ENCODE measurements at regions not wholly inside any gene's neighbourhood (a gene's known extent, or its start where the extent isn't known, plus 50 kb on each side); places are given as distances from the start of the nearest gene placed in this dataset.
"Not testable (repeated sequence)": the region's sequence is repeated elsewhere in the genome, so short reads cannot be mapped to it uniquely, and the experiment has no call there.

DNA sequence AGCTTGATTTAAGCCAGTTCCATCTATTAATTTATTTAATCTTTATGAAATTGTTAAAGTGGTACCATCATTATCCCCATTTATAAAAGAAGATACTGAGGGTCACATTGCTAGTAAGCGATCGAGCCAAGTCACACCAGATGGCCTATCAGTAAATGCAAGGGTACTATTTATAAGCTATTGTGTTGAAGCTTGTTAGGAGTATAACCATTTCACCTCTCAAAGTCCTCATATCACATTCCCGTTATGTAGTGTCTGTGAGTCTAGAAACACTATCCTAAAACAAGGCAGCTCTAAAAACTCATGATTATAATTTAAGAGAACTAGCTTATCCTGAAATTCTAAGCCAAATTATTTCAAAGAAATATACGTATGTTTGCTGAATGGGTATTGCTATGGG is 1161.8 kb downstream of the EFNA5 start:
- DNase-seq = no peak

- no peak for DNase-seq
These were observed 1176.8 kb downstream of the EFNA5 start for GRCh38 chr5:106493910-106494309.

DNA sequence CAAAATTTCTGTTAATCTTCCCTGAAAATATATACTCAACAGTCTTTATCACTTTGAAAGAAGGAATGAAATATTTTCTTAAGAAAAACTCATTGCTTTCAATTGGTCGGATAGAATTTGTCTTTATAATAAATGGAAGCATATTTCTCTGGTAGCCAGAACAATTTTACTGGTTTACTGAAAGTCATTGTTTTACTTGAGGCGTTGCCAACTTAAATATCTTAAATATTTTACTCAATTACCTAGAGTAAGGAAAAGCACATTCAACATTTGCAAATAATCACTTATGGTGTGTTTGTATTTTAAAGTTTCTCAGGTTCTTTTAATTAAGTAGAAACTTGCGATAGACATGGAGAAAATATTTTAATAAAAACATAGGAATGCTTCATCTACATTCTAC is 1181.7 kb downstream of the EFNA5 start:
- no peak for DNase-seq

DNA sequence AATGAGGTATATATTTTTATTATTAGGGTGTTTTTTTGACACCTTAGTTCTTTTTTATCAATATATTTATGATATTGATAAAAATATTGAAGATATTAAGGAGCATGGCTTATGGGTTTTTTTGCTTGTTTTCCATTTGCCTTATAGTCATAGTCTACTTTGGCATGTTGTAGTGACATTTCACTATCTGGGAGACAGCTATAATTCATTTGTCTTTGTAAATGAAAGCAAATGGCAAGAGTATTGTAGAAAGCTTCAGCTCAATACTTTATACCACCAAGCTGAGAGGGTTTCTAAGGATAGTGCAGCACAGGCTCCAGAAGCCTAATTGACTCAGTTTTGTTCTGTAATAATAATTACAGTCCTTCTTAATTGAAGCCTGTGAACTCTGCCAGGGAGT is 1182.3 kb downstream of the EFNA5 start:
- no peak for DNase-seq

DNA sequence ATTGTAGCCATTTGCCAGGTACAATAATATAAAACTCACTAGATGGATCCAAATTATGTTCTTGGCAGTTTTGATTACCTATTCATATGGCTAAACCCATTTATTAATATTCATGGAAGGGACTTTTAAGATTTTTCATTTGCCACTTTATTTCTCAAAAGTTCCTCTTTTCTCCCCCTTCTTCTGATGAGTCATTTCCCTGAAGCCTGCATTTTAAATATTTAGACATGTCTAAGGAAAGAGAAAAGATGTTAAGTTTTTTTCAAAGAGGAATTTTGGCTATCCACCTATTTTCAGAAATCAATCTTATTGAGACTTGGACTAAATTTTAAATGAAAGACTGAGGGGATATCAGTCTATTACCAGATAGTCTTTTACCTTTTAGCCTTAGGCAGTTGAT is 1189.4 kb downstream of the EFNA5 start:
- no peak for DNase-seq

DNA sequence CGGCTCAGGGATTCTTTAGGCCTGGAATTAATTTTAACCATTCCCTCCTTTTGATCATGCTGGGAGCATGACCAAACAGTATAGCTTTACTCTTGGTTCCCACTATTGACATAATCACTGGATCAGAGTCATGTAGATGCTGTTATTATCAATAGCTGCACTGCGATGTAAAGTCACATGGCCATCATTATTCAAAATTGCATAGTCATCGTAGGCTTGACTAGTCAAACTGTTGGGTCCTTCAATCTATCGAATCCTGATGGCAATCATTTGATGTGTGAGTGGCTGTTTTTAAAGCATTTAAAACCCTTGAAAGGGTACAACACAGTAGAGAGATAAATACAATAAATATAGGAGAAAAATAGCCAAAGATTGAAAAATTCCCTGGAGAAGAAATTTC is 1194.1 kb downstream of the EFNA5 start:
- no peak for DNase-seq

DNA sequence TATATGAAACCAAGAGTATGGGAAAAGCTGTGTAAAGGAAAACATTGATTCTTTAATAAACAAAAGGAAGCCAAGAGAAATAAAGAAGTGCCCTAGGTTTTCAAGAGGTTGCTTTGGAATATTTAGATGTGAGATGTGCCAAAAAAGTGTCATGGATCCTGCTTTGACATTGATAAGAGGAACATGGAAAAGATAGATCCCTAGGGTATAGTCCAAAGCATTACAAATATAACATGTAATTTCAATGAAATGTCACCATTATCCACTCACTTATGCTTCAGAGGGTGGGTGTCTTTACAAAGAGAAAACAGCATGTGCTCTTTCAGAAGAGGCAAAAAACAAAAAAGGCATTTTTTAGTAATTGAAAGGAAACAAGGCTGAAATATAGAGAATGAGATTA is 1196.7 kb downstream of the EFNA5 start:
- DNase-seq = no peak

DNA sequence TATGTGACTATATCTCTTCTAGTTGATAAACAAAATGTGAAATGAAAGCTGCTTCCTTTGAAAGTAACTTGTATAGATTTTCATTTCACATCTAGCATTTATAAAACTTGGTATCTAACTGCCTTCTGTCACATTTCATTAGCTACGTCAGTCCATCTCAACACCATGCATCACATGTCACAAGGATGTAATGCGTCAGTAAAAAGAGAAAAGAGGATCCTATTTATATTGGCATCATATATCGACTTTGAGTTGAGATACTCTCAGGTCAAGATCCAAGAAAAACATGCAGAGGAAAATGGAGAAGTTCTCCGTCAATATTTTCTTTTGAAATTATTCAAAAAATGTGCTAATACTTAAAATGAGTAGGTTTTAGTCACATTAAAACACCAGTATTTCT is 1211.2 kb downstream of the EFNA5 start:
- no peak for DNase-seq

DNA sequence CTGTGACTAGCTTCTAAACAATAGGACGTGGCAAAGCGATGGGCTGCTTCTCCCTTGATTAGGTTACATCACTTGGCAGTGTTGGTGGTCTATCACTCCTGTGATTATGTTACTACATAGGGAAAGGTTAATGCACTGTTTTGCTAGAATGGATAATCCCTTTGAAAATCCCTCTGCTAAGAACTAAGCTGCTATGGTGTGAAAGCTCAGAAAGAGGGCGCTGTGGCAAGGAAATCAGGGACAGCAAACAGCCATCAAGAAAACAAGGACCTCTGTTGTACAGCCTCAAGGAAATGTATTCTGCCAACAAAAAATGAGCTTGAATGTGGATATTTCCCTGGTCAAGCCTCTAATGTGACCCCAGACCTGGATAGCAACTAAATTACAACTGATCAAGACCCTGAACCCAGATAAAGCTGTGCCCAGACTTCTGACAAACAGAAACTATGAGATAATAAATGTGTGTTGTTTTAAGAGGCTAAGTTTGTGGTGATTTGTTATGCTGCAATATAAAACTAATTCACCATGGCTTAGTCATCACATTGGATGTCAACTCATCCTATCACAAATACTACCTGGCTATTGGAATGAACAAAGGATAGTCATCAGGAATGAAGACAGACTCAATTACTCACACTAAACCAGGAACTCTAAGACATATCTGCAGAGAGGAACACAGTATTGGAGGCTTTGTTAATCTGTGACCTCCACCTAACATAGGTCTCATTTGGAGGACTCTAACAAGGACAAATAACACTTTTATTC is 1215.9 kb downstream of the EFNA5 start:
- DNase-seq = no peak

DNA sequence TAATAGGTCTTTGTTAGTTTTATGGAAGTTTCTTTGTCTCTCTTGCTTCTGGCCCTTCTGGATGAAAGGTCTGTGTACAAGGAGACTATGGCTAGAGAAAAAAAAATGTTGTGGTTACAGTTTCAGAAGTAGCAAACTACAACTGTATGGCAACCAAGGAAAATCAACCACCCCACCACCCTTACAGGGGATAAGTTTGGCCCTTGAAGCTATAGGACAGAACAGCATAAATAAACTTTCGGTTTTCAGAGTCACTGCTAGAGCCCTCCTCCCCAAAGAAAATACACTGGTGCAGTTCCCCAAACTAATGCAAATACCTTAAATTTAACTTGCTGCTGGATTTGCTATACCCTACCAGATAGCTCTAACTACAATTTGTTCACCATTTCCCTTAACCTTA is 1216.7 kb downstream of the EFNA5 start:
- DNase-seq = no peak

DNA sequence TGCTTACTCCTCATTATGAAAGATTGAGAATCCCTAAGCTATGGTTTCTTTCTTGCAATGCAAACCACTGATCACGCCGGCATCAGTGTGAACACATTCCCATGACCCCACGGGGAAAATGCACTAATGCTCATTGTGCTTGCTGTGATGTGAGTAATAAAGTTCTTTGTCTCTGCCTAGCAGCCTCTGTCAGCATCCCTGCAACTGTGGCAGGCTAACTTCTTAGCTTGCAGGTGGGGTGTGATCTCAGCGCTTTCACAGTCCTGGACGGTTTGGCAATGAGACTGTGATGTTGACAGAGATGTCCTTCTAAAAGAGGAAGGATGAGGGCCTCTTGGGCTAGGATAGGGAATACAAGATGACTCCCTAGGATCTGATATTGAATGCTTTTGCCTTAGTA is 1218.7 kb downstream of the EFNA5 start:
- DNase-seq = no peak

- no peak for DNase-seq
These were observed 1227.0 kb downstream of the EFNA5 start for GRCh38 chr5:106443746-106444145.

DNA sequence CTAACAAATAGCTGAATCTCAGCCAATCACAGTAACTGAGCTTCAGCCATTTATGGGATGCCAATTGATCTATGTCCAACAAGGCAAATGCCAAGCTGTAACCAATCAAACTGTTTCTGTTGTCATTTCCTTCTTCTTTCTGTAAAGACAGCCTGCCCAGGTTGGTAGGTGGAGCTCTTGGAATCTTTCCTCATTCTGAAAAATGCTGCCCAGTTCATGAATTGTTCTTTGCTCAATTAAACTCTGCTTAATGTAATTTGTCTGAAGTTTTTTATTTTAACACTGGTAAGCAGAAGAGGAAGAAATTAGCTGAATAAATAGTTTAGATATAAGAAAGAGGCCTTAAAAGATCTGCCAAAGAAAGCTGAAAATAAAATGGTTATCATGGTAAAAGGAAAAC is 1235.6 kb downstream of the EFNA5 start:
- no peak for DNase-seq

DNA sequence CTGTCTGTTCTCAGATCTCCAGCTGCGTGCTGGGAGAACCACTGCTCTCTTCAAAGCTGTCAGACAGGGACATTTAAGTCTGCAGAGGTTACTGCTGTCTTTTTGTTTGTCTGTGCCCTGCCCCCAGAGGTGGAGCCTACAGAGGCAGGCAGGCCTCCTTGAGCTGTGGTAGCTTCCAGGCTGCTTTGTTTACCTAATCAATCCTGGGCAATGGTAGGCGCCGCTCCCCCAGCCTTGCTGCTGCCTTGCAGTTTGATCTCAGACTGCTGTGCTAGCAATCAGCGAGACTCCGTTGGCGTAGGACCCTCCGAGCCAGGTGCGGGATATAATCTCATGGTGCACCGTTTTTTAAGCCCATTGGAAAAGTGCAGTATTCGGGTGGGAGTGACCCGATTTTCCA is 1240.0 kb downstream of the EFNA5 start:
- not testable (repeated sequence) for DNase-seq

DNA sequence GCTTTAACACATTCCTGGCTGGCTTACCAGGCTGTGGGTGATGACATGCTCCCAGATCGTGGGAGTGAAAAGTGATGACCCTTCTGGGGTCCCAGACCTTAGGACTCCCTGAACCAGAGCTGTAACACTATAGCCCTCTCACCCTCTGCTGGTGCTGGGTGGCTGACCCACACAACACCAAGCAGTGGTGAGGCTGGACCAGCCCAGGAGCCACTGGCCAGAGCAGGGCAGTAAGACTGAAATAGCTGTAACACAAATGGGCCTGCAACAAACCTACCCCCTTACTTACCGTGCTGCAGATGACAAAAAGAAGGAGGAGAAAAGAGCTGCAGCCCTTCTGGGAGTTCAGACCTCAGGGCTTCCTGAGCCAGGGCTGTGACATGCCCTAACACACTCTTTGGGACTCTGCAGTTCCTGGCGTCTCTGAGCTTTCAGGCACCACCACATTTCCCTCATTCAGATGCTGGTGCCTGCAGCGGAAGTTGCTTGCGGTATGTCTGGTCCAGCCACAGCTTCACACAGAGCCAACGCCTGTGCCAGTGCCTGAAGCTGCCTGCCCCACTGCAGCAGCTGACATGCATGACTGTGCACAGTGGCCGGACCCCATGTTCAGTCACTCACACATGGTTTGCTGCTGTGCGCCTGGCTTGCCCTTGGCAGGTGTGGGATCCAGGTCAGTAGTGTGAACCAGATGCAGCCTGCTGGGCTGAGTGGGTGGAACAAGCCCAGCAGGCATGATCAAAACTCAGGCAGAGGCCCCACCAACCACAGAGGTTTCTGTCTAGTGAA is 1247.4 kb downstream of the EFNA5 start:
- no peak for DNase-seq

DNA sequence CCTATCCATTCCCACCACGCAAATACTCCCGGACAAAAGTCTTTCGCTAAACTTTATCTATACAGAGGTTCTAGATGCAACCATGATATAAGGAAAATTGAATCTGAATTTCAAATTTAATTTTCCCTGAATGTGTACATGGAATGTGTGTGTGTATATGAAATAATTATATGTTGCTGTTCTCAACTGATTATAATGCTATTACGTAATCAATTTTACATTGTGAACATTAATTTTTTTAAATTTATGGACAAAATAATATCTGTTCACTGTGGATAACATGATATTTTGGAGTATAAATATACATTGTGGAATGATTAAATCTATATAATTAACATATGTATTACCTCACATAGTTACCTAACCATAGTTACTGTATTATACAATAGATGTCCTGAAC is 1250.6 kb downstream of the EFNA5 start:
- DNase-seq = no peak

DNA sequence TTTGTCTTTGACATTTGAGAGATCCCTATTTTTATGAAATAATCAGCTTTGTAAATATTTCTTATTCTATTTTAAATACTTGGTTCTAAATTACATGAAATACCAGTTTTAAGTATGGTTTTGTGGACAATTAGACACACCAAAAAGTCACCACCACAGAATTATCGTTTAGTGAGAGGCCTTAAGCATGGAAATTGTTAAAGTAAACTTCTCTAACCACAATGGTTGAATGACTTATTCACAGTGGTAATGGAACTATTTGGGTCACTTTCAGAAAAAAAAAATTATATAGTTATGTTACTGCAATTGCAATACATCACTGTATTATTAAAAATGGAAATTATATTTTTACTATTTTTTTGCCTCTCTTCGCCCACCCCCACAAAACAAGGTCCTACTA is 1252.5 kb downstream of the EFNA5 start:
- no peak for DNase-seq

DNA sequence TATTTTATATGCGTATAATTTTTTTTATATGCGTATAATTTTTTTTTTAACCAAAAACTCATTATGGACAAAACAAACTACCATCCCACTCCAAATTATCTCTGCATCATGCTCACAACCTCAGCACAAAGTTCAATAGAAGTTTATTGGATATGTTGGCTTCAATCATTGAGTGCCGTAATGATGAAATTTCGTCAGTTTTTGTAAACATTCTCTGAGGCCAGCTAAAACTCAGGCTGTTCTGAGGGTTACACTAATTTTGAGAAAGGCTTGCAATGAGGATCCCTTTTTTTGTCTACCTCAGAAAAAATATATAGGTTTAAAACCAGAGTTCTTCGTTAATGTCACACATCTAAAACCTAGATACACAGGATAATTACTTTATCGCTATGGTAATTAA is 1253.2 kb downstream of the EFNA5 start:
- no peak for DNase-seq

- DNase-seq = no peak
These were observed 1253.6 kb downstream of the EFNA5 start for GRCh38 chr5:106417163-106417562.

GRCh38 chr5:106415541-106415940 is 1255.2 kb downstream of the EFNA5 start:
- no peak for DNase-seq

- DNase-seq = no peak
These were observed 1256.4 kb downstream of the EFNA5 start for GRCh38 chr5:106414342-106414741.

GRCh38 chr5:106412606-106413005 is 1258.1 kb downstream of the EFNA5 start:
- no peak for DNase-seq

DNA sequence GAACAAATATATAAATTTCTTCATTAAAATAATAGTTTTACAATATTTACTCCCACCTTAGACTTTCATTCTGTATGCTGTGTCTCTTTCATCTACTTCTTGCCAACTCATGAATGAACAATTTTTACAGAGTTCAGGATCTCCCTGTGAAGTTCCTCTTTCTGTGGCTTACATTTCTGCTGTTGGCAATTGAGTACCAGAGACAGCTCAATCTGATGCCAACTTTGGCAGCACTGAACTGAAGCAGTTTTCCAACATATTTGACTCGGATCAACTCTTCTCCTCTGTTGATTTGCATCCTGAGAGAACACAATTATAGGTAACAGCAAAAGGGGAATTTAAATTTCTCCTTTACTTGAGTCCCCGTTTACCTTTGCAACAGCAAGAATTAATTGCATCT is 1262.2 kb downstream of the EFNA5 start:
- DNase-seq = no peak

- no peak for DNase-seq
These were observed 1262.6 kb downstream of the EFNA5 start for GRCh38 chr5:106408141-106408540.

DNA sequence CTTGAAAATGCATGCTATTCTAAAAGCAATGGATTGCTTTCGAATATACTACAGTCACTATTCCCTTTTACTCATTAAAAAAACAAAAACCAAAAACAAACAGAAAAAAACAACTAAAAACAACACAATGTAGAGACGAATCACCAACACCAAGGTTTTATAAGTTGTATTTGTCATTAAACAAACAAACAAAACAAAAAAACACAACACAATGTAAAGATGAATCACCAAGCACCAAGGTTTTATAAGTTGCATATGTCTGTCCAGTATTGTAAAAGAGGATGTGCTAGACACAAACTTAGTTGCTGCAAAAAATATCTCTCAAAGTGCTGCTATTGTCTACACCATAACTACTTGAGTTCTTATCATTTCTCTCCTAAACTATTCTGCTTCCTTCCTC is 1269.2 kb downstream of the EFNA5 start:
- no peak for DNase-seq

All from NCI-H510A treated with DMSO at 0.1 percent for 48 hours (cell line).